Activated CD4-positive, alpha-beta memory T cell treated with anti-CD3 and anti-CD28 coated beads for 36 hours (primary cell): ENCODE measurements at regions not wholly inside any gene's neighbourhood (a gene's known extent, or its start where the extent isn't known, plus 50 kb on each side); places are given as distances from the start of the nearest gene placed in this dataset.

Experiments used
- CTCF ChIA-PET: fragments of 350-600 bp; sonication (Branson Sonifier 250); formaldehyde crosslinking; loops from one replicate; lab custom pipeline; 2021; ENCODE audit warnings: antibody characterized with exemption, inconsistent platforms; lab: Charles Lee
- POLR2A ChIA-PET: fragments of 350-600 bp; sonication (Branson Sonifier 250); formaldehyde crosslinking; loops from one replicate; lab custom pipeline; 2021; ENCODE audit warnings: antibody characterized with exemption; lab: Charles Lee
- DNase-seq: peaks from one replicate; pipeline ENCODE4 v3.0.0-alpha.2; 2020
- H3K27ac Mint-ChIP-seq: one replicate; pipeline ENCODE4 v1.8.0; 2021; ENCODE audit warnings: mixed read lengths
- H3K27me3 Mint-ChIP-seq: one replicate; pipeline ENCODE4 v1.8.0; 2021; ENCODE audit warnings: mixed read lengths
- H3K36me3 Mint-ChIP-seq: one replicate; pipeline ENCODE4 v1.8.0; 2021; ENCODE audit warnings: mixed read lengths
- H3K4me1 Mint-ChIP-seq: one replicate; pipeline ENCODE4 v1.8.0; 2021; ENCODE audit warnings: low read depth, mixed read lengths
- H3K4me3 Mint-ChIP-seq: one replicate; pipeline ENCODE4 v1.8.0; 2021; ENCODE audit warnings: mild to moderate bottlenecking, mixed read lengths
- H3K9me3 Mint-ChIP-seq: one replicate; pipeline ENCODE4 v1.8.0; 2021; ENCODE audit warnings: mixed read lengths
- intact Hi-C: fragments of 100-400 bp; cut with micrococcal nuclease; formaldehyde crosslinking; loops from one replicate; pipeline ENCODE4 v1.15.1; 2023

DNA sequence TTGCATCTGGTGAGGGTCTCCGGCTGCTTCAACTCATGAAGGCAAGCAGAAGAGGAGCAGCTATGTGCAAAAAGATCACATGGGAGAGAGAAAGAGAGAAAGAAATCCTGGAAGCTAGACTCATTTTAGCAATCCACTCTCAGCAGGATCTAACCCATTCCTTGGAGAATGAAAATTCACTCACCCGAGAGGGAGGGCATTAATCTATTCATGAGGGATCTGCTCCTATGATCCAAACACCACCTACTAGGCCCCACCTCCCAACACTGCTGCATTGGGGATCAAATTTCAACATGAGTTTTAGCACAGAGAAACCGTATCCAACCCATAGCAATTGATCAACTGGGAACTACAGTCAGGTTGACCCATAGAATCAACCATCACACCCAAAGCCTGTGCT is 98.1 kb upstream of the SV2C start:
- ChIA-PET POLR2A (no interaction called here), CTCF (no interaction called here)
- intact Hi-C loops = no loop called here
- no peak overlapping the region for H3K27ac Mint-ChIP-seq
- no peaks in the 10 kb centered on the region for H3K4me1 Mint-ChIP-seq
- H3K9me3 Mint-ChIP-seq = no peaks in the 10 kb centered on the region
- H3K4me3 Mint-ChIP-seq = no peak overlapping the region
- H3K36me3 Mint-ChIP-seq = no peaks in the 10 kb centered on the region
- no peak for DNase-seq
- no peaks in the 10 kb centered on the region for H3K27me3 Mint-ChIP-seq

DNA sequence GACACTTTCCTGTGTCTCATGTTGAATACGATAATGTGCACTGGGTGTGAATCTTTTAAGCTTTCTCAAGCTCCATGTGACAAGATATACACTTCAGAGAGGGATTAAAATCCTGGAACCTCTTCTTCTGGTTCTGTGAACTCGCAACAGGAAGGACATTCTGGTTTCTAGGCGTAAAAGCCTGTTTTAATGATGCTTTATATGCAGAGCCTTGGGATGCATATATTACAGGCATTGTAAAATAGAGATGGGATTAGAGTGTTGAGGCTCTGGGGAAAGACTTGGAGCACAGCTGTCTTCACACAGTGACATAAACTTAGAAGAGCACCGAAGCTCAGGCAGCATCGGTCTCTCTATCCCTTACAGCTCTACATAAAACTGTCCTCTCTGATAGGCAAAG is 107.7 kb upstream of the SV2C start:
- Mint-ChIP-seq H3K27ac (no peak overlapping the region), H3K9me3 (no peaks in the 10 kb centered on the region), H3K27me3 (peaks cover 12% of the 10 kb centered on the region), H3K36me3 (no peaks in the 10 kb centered on the region), H3K4me3 (no peak overlapping the region), H3K4me1 (no peaks in the 10 kb centered on the region)
- intact Hi-C loops = no loop called here
- CTCF ChIA-PET = no interaction called here
- no peak for DNase-seq
- POLR2A ChIA-PET = no interaction called here

DNA sequence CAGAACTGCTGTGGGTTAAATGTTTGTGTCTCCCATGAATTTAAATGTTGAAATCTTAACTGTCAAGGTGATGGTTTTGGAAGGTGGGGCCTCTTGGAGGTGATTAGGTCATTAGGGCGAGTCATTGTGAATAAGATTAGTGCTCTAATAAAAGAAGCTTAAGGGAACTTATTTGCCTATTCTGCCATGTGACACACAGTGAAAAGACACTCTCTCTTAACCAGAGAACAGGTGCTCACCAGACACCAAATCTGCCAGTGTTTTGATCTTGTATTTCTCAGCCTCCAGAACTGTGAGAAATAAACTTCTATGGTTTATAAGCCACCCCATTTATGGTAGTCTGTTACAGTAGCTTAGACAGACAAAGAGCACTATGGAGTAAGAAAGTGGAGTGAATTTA is 117.9 kb upstream of the SV2C start:
- H3K4me3 Mint-ChIP-seq = no peak overlapping the region
- POLR2A ChIA-PET = no interaction called here
- H3K9me3 Mint-ChIP-seq = peaks cover 6% of the 10 kb centered on the region
- H3K27me3 Mint-ChIP-seq = peaks cover 8% of the 10 kb centered on the region
- intact Hi-C loops = no loop called here
- H3K27ac Mint-ChIP-seq = no peak overlapping the region
- CTCF ChIA-PET = no interaction called here
- no peak for DNase-seq
- H3K4me1 Mint-ChIP-seq = peaks cover 2% of the 10 kb centered on the region
- H3K36me3 Mint-ChIP-seq = no peaks in the 10 kb centered on the region

DNA sequence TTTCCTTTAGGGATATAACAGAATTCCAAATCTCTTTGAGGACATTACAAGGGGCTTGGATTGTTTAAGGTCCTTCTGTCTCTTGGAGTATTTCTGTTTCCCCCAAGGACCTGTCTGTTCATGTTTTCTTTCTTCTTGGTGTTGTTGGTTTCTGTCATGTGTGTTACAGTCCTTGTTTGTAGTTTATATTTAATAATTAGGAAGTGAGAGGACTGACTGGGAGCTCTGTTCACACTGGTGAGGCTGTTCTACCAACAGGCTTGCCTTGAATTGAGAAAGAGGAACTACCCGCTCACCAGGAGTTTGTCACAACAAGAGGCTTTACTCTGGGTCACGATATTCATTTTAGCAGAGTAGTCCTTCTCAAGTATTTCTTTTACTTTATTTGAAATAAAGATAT is 119.2 kb upstream of the SV2C start:
- Mint-ChIP-seq H3K27me3 (peaks cover 6% of the 10 kb centered on the region), H3K9me3 (peaks cover 6% of the 10 kb centered on the region), H3K4me3 (no peak overlapping the region), H3K36me3 (no peaks in the 10 kb centered on the region), H3K4me1 (peaks cover 2% of the 10 kb centered on the region), H3K27ac (no peak overlapping the region)
- POLR2A ChIA-PET = no interaction called here
- no peak for DNase-seq
- CTCF ChIA-PET = interaction anchor here (0.7 kb wide), 1 partner anchor 29 kb away, joined by 3 read pairs; no protein-coding TSS in a partner anchor
- intact Hi-C loops = no loop called here

DNA sequence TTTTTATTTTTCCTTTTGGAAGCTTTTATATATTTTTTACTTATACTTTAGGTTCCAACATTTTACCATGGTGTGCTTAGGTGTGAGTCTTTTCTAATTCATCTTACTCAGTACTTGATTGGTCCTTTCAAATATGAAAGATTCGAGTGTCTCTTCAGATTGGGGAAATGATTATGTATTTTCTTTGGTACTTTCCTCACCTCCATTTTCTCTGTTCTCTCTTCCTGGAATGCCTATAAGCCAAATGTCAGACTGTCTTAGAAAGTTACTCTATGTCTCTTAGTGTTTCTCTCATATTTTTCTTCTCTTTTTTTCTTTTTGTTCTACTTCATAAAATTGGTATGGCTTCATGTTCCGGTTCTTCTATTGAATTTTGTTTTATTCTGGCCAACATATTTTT is 119.6 kb upstream of the SV2C start:
- H3K9me3 Mint-ChIP-seq = peaks cover 6% of the 10 kb centered on the region
- no peak for DNase-seq
- ChIA-PET CTCF (interaction anchor here (0.7 kb wide), 1 partner anchor 28 kb away, joined by 3 read pairs; no protein-coding TSS in a partner anchor), POLR2A (no interaction called here)
- no peak overlapping the region for H3K27ac Mint-ChIP-seq
- H3K27me3 Mint-ChIP-seq = peaks cover 7% of the 10 kb centered on the region
- no peaks in the 10 kb centered on the region for H3K36me3 Mint-ChIP-seq
- intact Hi-C loops = no loop called here
- no peak overlapping the region for H3K4me3 Mint-ChIP-seq
- peaks cover 2% of the 10 kb centered on the region for H3K4me1 Mint-ChIP-seq

DNA sequence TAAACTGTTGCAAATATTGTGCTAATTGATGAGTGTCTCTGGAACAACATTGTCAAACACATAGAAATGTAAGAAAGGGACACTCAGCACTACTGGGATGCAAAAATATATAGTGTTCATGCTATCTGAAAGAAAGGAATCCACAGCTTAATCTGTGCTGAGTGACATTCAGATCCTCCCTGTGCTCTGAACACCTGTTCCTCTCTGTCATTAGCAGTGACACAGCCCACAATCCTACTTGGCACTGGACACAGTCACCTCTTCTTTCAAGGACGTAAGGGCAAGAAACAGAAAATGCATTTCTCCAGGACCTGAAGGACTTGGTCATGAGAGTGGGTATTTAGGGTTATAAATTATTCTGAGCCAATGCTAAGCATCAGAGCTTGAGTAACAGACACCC is 121.4 kb upstream of the SV2C start:
- intact Hi-C loops = no loop called here
- ChIA-PET CTCF (no interaction called here), POLR2A (no interaction called here)
- Mint-ChIP-seq H3K36me3 (no peaks in the 10 kb centered on the region), H3K4me1 (no peaks in the 10 kb centered on the region), H3K9me3 (peaks cover 5% of the 10 kb centered on the region), H3K27me3 (peaks cover 11% of the 10 kb centered on the region), H3K4me3 (no peak overlapping the region), H3K27ac (no peak overlapping the region)
- no peak for DNase-seq

DNA sequence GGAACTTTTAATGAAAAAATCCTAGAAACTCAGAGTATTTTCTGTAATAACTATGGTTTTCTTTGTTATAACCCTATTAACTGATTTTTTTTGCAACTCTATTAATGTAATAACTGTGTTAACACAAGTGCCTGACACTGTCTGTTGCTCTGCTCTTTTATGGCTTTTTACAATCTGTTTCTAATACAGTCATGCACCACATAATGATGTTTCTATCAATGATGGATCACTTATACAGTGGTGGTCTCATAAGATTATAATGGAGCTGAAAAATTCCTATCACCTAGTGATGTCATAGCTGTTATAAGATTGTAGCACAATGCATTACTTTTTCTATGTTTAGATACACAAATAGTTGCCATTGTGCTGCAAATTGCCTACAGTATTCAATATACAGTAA is 123.1 kb upstream of the SV2C start:
- Mint-ChIP-seq H3K27ac (no peak overlapping the region), H3K4me3 (no peak overlapping the region), H3K9me3 (peaks cover 5% of the 10 kb centered on the region), H3K4me1 (no peaks in the 10 kb centered on the region), H3K27me3 (peaks cover 11% of the 10 kb centered on the region), H3K36me3 (no peaks in the 10 kb centered on the region)
- intact Hi-C loops = no loop called here
- no peak for DNase-seq
- ChIA-PET POLR2A (no interaction called here), CTCF (no interaction called here)

DNA sequence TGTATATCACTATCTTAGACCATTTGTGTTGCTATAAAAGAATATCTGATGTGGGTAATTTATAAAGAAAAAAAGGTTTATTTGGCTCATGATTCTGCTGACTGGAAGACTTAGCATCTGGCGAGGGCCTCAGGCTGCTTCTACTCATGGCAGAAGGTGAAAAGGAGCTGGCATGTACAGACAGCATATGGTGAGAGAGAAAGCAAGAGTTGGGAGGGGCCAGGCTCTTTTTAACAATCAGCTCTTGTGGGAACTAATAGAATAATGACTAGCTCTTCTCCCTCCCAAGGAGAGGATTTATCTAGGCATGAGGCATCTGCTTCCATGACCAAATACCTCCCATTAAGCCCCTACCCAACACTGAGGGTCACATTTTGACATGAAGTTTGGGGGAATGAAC is 130.2 kb upstream of the SV2C start:
- Mint-ChIP-seq H3K27me3 (peaks cover 8% of the 10 kb centered on the region), H3K9me3 (no peaks in the 10 kb centered on the region), H3K27ac (no peak overlapping the region), H3K4me1 (no peaks in the 10 kb centered on the region), H3K4me3 (no peak overlapping the region), H3K36me3 (no peaks in the 10 kb centered on the region)
- POLR2A ChIA-PET = no interaction called here
- CTCF ChIA-PET = no interaction called here
- DNase-seq = no peak
- intact Hi-C loops = no loop called here

DNA sequence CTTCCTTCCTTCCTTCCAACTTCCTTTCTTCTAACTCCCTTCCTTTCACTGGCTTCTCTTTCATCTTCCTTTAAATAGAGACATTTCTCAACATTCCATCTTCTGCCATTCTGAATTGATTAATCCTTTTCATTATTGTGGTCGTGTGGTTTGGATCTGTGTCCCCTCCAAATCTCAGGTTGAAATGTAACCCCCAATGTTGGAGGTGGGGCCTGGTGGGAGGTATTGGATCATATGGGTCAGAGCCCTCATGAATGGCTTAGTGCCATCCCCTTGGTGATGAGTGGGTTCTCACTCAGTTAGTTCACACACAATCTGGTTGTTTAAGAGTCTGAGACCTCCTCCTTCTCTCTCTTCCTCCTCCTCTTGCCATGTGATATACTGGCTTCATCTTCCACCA is 130.9 kb upstream of the SV2C start:
- Mint-ChIP-seq H3K27me3 (peaks cover 10% of the 10 kb centered on the region), H3K36me3 (no peaks in the 10 kb centered on the region), H3K27ac (no peak overlapping the region), H3K4me3 (no peak overlapping the region), H3K9me3 (no peaks in the 10 kb centered on the region), H3K4me1 (no peaks in the 10 kb centered on the region)
- POLR2A ChIA-PET = no interaction called here
- intact Hi-C loops = no loop called here
- DNase-seq = no peak
- CTCF ChIA-PET = no interaction called here

DNA sequence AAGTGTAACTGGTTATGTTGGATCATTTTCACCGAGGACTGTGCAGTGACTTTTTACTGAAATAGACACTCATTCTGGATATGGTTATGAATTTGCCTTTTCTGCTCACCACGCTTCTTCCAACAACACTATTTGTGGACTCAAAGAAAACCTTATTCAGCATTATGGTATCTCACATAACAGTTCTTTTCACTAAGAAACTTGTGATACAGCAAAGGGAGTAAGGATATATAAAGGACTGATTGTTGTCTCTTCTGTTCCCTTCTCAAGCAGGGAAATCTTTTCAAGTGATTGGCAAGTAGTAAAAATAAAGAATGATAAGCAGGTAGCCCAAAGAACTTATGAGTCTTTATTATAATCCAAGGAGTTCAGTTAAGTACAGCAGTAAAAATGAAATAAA is 131.5 kb upstream of the SV2C start:
- H3K9me3 Mint-ChIP-seq = no peaks in the 10 kb centered on the region
- CTCF ChIA-PET = no interaction called here
- DNase-seq = no peak
- no peaks in the 10 kb centered on the region for H3K4me1 Mint-ChIP-seq
- H3K4me3 Mint-ChIP-seq = no peak overlapping the region
- POLR2A ChIA-PET = no interaction called here
- intact Hi-C loops = no loop called here
- H3K36me3 Mint-ChIP-seq = no peaks in the 10 kb centered on the region
- H3K27me3 Mint-ChIP-seq = peaks cover 11% of the 10 kb centered on the region
- H3K27ac Mint-ChIP-seq = no peak overlapping the region

DNA sequence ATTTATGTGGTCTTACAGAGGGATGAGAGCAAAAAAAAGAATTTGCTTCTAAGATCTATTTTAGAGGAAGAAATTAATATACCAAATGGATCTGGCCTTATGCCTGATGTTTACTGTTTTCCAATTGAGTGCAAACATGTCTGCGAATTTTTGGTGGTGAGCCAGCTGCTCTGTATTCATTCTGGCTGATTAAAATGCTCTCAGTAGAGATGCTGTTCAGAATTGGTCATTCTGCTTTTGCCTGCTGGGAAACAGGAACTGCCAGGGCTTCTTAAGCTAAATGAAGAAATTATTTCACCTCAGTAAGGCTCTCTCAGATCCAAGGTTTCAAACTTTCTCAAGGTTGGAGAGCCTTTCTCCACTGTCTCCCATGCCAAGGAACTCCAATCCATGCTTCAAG is 132.0 kb upstream of the SV2C start:
- ChIA-PET CTCF (no interaction called here), POLR2A (no interaction called here)
- no peaks in the 10 kb centered on the region for H3K36me3 Mint-ChIP-seq
- H3K27ac Mint-ChIP-seq = no peak overlapping the region
- peaks cover 14% of the 10 kb centered on the region for H3K27me3 Mint-ChIP-seq
- H3K4me1 Mint-ChIP-seq = no peaks in the 10 kb centered on the region
- intact Hi-C loops = no loop called here
- H3K4me3 Mint-ChIP-seq = no peak overlapping the region
- no peaks in the 10 kb centered on the region for H3K9me3 Mint-ChIP-seq
- DNase-seq = no peak

DNA sequence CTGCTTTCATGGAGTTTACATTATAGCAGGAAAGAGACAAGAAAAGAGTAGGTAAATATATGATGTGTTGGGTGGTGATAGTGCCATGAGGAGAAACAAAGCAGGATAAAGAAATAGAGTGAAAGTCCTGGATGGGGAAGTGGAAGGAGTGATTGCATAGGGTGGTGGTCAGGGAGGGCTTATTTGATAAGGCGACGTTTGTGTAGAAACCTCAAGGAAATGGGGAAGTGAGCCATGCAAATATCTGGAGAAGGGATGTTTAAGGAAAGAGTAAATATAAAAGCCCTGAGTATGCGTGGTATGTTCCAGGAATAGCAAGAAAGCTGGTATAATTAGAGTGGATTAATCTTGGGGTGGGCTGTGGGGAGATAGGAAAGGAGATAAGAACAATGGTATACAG is 134.7 kb upstream of the SV2C start:
- CTCF ChIA-PET = no interaction called here

DNA sequence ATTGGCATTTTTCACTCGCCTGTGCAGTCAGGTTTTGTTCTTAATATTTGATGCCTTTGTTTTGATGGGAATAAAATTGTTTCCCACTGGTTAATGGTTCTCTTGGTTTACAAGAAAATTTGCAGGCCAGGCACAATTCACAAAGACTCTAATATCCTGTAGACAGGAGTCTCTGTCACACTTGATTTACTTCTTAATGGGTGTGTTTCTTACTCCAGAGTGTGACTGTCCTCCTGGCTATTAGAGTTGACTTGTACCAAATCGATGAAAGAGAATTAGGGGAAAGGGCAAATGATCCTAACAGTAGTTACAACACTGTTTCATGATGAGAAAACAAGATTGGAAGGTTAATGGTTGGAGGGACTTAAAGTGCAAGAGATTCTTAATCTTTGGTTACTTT is 142.8 kb upstream of the SV2C start:
- H3K9me3 Mint-ChIP-seq = no peaks in the 10 kb centered on the region
- H3K27me3 Mint-ChIP-seq = peaks cover 5% of the 10 kb centered on the region
- H3K27ac Mint-ChIP-seq = no peak overlapping the region
- no peak overlapping the region for H3K4me3 Mint-ChIP-seq
- no peaks in the 10 kb centered on the region for H3K36me3 Mint-ChIP-seq
- H3K4me1 Mint-ChIP-seq = no peaks in the 10 kb centered on the region
- no peak for DNase-seq
- intact Hi-C loops = no loop called here
- CTCF ChIA-PET = no interaction called here
- POLR2A ChIA-PET = interaction anchor here (0.6 kb wide), 1 partner anchor 49 kb away, joined by 3 read pairs; no protein-coding TSS in a partner anchor

More for the DNA sequence above, 134.7 kb upstream of the SV2C start:
- intact Hi-C loops = no loop called here
- Mint-ChIP-seq H3K27ac (no peak overlapping the region), H3K27me3 (peaks cover 14% of the 10 kb centered on the region), H3K9me3 (no peaks in the 10 kb centered on the region), H3K4me1 (no peaks in the 10 kb centered on the region), H3K36me3 (no peaks in the 10 kb centered on the region), H3K4me3 (no peak overlapping the region)
- POLR2A ChIA-PET = no interaction called here
- no peak for DNase-seq
